Progenitor cell of endocrine pancreas (in vitro differentiated cells): ENCODE measurements at regions not wholly inside any gene's neighbourhood (a gene's known extent, or its start where the extent isn't known, plus 50 kb on each side); places are given as distances from the start of the nearest gene placed in this dataset.
"Not testable (repeated sequence)": the region's sequence is repeated elsewhere in the genome, so short reads cannot be mapped to it uniquely, and the experiment has no call there.

Experiments used
- DNase-seq: peaks from one replicate; pipeline ENCODE4 v3.0.0; 2021; ENCODE audit warnings: low spot score; ENCODE audit not compliant: unreplicated experiment
- H3K27ac Mint-ChIP-seq: 2 replicates; pipeline ENCODE4 v1.8.0; 2021; ENCODE audit warnings: mild to moderate bottlenecking, moderate library complexity, mixed read lengths
- H3K27me3 Mint-ChIP-seq: 2 replicates; pipeline ENCODE4 v1.8.0; 2021; ENCODE audit warnings: mixed read lengths
- H3K36me3 Mint-ChIP-seq: 2 replicates; pipeline ENCODE4 v1.8.0; 2022; ENCODE audit warnings: mixed read lengths; ENCODE audit not compliant: insufficient read depth
- H3K4me1 Mint-ChIP-seq: 2 replicates; pipeline ENCODE4 v1.8.0; 2021; ENCODE audit warnings: low read depth, mixed read lengths
- H3K4me3 Mint-ChIP-seq: 2 replicates; pipeline ENCODE4 v1.8.0; 2021; ENCODE audit warnings: low read depth, mild to moderate bottlenecking, moderate library complexity, mixed read lengths
- H3K9me3 Mint-ChIP-seq: 2 replicates; pipeline ENCODE4 v1.8.0; 2021; ENCODE audit warnings: low read depth, mixed read lengths
- CTCF ChIP-seq: fragments of 200-600 bp; sonication (generic); IDR thresholded peaks from one replicate; pipeline ENCODE4 v1.5.0; 2021; ENCODE audit warnings: antibody characterized with exemption, mild to moderate bottlenecking; ENCODE audit not compliant: unreplicated experiment

- Mint-ChIP-seq H3K9me3 (no peaks in the 10 kb centered on the region), H3K36me3 (no peaks in the 10 kb centered on the region), H3K27me3 (peaks cover 3% of the 10 kb centered on the region), H3K4me3 (no peak overlapping the region), H3K27ac (no peak overlapping the region), H3K4me1 (peaks cover 6% of the 10 kb centered on the region)
- peak; percentile 68 for DNase-seq
- TF ChIP-seq CTCF = peak; percentile 94
Observed at GRCh38 chrX:109890910-109891502, 111.9 kb upstream of the TMEM164 start.

- not testable (repeated sequence) for H3K27me3 Mint-ChIP-seq, H3K27ac Mint-ChIP-seq, H3K9me3 Mint-ChIP-seq, H3K36me3 Mint-ChIP-seq, H3K4me1 Mint-ChIP-seq, H3K4me3 Mint-ChIP-seq, DNase-seq
Observed at GRCh38 chrX:109896024-109896423, 106.9 kb upstream of the TMEM164 start.

- Mint-ChIP-seq H3K4me1 (no peaks in the 10 kb centered on the region), H3K27ac (no peak overlapping the region)
- no peak for TF ChIP-seq CTCF
Observed at GRCh38 chrX:109902665-109903064, 100.2 kb upstream of the TMEM164 start.

GRCh38 chrX:109911046-109911445 is 91.9 kb upstream of the TMEM164 start:
- Mint-ChIP-seq H3K27me3 (no peaks in the 10 kb centered on the region), H3K9me3 (peaks cover 7% of the 10 kb centered on the region), H3K4me1 (peaks cover 9% of the 10 kb centered on the region), H3K4me3 (no peak overlapping the region), H3K36me3 (no peaks in the 10 kb centered on the region), H3K27ac (no peak overlapping the region)
- peak; percentile 62 for TF ChIP-seq CTCF
- no peak for DNase-seq

More at GRCh38 chrX:109902665-109903064, 100.2 kb upstream of the TMEM164 start:
- Mint-ChIP-seq H3K4me3 (no peak overlapping the region), H3K9me3 (peaks cover 14% of the 10 kb centered on the region), H3K36me3 (peaks cover 4% of the 10 kb centered on the region), H3K27me3 (no peaks in the 10 kb centered on the region)
- DNase-seq = no peak

GRCh38 chrX:109912993-109913392 is 89.9 kb upstream of the TMEM164 start:
- not testable (repeated sequence) for DNase-seq, H3K36me3 Mint-ChIP-seq, H3K4me3 Mint-ChIP-seq, H3K9me3 Mint-ChIP-seq, H3K27ac Mint-ChIP-seq, H3K27me3 Mint-ChIP-seq, H3K4me1 Mint-ChIP-seq

GRCh38 chrX:109914114-109914849 is 88.6 kb upstream of the TMEM164 start:
- peaks cover 14% of the 10 kb centered on the region for H3K4me1 Mint-ChIP-seq
- TF ChIP-seq CTCF = no peak
- H3K4me3 Mint-ChIP-seq = no peak overlapping the region
- DNase-seq = no peak
- no peaks in the 10 kb centered on the region for H3K27me3 Mint-ChIP-seq
- peaks cover 3% of the 10 kb centered on the region for H3K9me3 Mint-ChIP-seq
- H3K36me3 Mint-ChIP-seq = no peaks in the 10 kb centered on the region
- peak overlapping the region; percentile 54 for H3K27ac Mint-ChIP-seq
